ENCODE measurements at regions not wholly inside any gene's neighbourhood (a gene's known extent, or its start where the extent isn't known, plus 50 kb on each side); places are given as distances from the start of the nearest gene placed in this dataset.
A peak's percentile ranks its signal among the peaks of the same experiment; 100 is the strongest.

- peak; percentile 5 for DNase-seq (ENCODE audit: low spot score)
- POLR2A ChIA-PET = interaction anchor here (0.6 kb wide), 1 partner anchor 11 kb away, joined by 3 read pairs; no protein-coding TSS in a partner anchor
- H4K20me1 ChIP-seq (ENCODE audit: insufficient read depth, low read length) = no peaks in the 10 kb centered on the region
- TF ChIP-seq CTCF (conservative IDR thresholded peaks at IDR 0.05; ENCODE audit: low read length) = no peak
- TF ChIP-seq EZH2phosphoT487 (IDR thresholded peaks at IDR 0.05; ENCODE audit: borderline replicate concordance, low read depth, low read length) = no peak
- CTCF ChIA-PET (ENCODE audit: unreplicated experiment) = no interaction called here
- no peaks in the 10 kb centered on the region for H3K79me2 ChIP-seq (ENCODE audit: insufficient read depth, low read depth, low read length)
- no peak overlapping the region; the same call in 1 of the 2 replicates for H2AFZ ChIP-seq (ENCODE audit: low read length)
- no peak overlapping the region for H3K27ac ChIP-seq (ENCODE audit: low read depth, low read length, poor library complexity, severe bottlenecking)
- no peak overlapping the region for H3K4me2 ChIP-seq (ENCODE audit: low read length)
- no TSS peak for BruUV-seq (replicated peaks)
- intact Hi-C loops (cut with micrococcal nuclease; ENCODE audit: unreplicated experiment) = no loop called here
- H3K4me1 ChIP-seq (ENCODE audit: insufficient read depth, low read length, poor library complexity, severe bottlenecking) = peaks cover 8% of the 10 kb centered on the region
- H3K9me2 ChIP-seq (ENCODE audit: insufficient read depth, low read length) = no peaks in the 10 kb centered on the region
- H3K9me3 ChIP-seq (ENCODE audit: low read length) = no peaks in the 10 kb centered on the region
- H3K4me3 ChIP-seq (ENCODE audit: low read depth, low read length, poor library complexity, severe bottlenecking) = no peak overlapping the region
- no peaks in the 10 kb centered on the region for H3K36me3 ChIP-seq (ENCODE audit: insufficient read depth, low read length)
Observed at GRCh38 chr11:76288166-76288980, 82.1 kb upstream of the WNT11 start.

DNA sequence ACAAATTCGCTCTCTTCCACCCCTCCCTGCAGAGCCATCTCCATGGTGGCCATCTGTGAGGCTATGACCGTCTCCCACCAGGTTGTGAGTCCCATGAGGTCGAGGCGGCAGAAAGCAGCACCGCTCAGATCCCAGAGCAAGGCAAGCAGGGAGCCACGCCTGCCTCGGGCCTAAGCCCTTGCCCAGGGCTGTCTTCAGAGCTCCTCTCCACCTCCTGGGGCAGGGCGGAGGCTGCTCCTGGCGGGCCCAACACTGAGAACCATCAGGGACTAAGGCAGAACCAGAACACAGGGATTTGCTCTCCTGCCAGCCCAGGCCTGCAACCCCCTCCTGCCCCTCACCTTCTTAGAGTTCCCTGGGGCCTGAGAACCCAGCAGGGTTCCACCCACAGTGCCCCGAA, 80.9 kb upstream of the WNT11 start:
- BruUV-seq (replicated peaks) = no TSS peak
- no peaks in the 10 kb centered on the region for H3K79me2 ChIP-seq (ENCODE audit: insufficient read depth, low read depth, low read length)
- TF ChIP-seq CTCF (conservative IDR thresholded peaks at IDR 0.05; ENCODE audit: low read length) (no peak), EZH2phosphoT487 (IDR thresholded peaks at IDR 0.05; ENCODE audit: borderline replicate concordance, low read depth, low read length) (no peak)
- no peak overlapping the region for H3K4me3 ChIP-seq (ENCODE audit: low read depth, low read length, poor library complexity, severe bottlenecking)
- no peaks in the 10 kb centered on the region for H3K36me3 ChIP-seq (ENCODE audit: insufficient read depth, low read length)
- intact Hi-C loops (cut with micrococcal nuclease; ENCODE audit: unreplicated experiment) = no loop called here
- no peak overlapping the region for H3K27ac ChIP-seq (ENCODE audit: low read depth, low read length, poor library complexity, severe bottlenecking)
- no peak overlapping the region for H3K4me2 ChIP-seq (ENCODE audit: low read length)
- H3K9me3 ChIP-seq (ENCODE audit: low read length) = no peaks in the 10 kb centered on the region
- POLR2A ChIA-PET = no interaction called here
- no peak for DNase-seq (ENCODE audit: low spot score)
- peaks cover 8% of the 10 kb centered on the region for H3K4me1 ChIP-seq (ENCODE audit: insufficient read depth, low read length, poor library complexity, severe bottlenecking)
- CTCF ChIA-PET (ENCODE audit: unreplicated experiment) = no interaction called here
- H3K9me2 ChIP-seq (ENCODE audit: insufficient read depth, low read length) = no peaks in the 10 kb centered on the region
- no peaks in the 10 kb centered on the region for H4K20me1 ChIP-seq (ENCODE audit: insufficient read depth, low read length)
- H2AFZ ChIP-seq (ENCODE audit: low read length) = no peak overlapping the region

- Histone ChIP-seq H3K9me3 (ENCODE audit: low read length) (no peaks in the 10 kb centered on the region), H3K27ac (ENCODE audit: low read depth, low read length, poor library complexity, severe bottlenecking) (no peak overlapping the region), H3K79me2 (ENCODE audit: insufficient read depth, low read depth, low read length) (no peaks in the 10 kb centered on the region), H3K4me3 (ENCODE audit: low read depth, low read length, poor library complexity, severe bottlenecking) (no peak overlapping the region), H3K36me3 (ENCODE audit: insufficient read depth, low read length) (no peaks in the 10 kb centered on the region), H3K4me1 (ENCODE audit: insufficient read depth, low read length, poor library complexity, severe bottlenecking) (peaks cover 8% of the 10 kb centered on the region), H4K20me1 (ENCODE audit: insufficient read depth, low read length) (no peaks in the 10 kb centered on the region), H2AFZ (ENCODE audit: low read length) (no peak overlapping the region), H3K4me2 (ENCODE audit: low read length) (no peak overlapping the region), H3K9me2 (ENCODE audit: insufficient read depth, low read length) (no peaks in the 10 kb centered on the region)
- intact Hi-C loops (cut with micrococcal nuclease; ENCODE audit: unreplicated experiment) = no loop called here
- BruUV-seq (replicated peaks) = no TSS peak
- 0 out of 2 replicates have a peak, but pooled peaks have one; percentile 19 for TF ChIP-seq CTCF (conservative IDR thresholded peaks at IDR 0.05; ENCODE audit: low read length)
- no peak for TF ChIP-seq EZH2phosphoT487 (IDR thresholded peaks at IDR 0.05; ENCODE audit: borderline replicate concordance, low read depth, low read length)
- DNase-seq (ENCODE audit: low spot score) = no peak
- ChIA-PET POLR2A (interaction anchor here (0.6 kb wide), 1 partner anchor 89 kb away, joined by 3 read pairs; no protein-coding TSS in a partner anchor), CTCF (ENCODE audit: unreplicated experiment) (no interaction called here)
Observed at GRCh38 chr11:76285397-76286104, 79.2 kb upstream of the WNT11 start.
